AG09319 (cell line): ENCODE measurements at regions not wholly inside any gene's neighbourhood (a gene's known extent, or its start where the extent isn't known, plus 50 kb on each side); places are given as distances from the start of the nearest gene placed in this dataset.
"Not testable (repeated sequence)": the region's sequence is repeated elsewhere in the genome, so short reads cannot be mapped to it uniquely, and the experiment has no call there.

ENCODE experiments used
- DNase-seq: peaks from one replicate; pipeline ENCODE4 v3.0.0-alpha.2; 2010; ENCODE audit warnings: low read depth; ENCODE audit errors: extremely low read depth
- TF ChIP-seq, protein P1 (sequence below): IDR thresholded peaks from 2 replicates; pipeline ENCODE4 v1.5.1; 2011; ENCODE audit warnings: low read depth, mild to moderate bottlenecking, inconsistent platforms, low read length, moderate library complexity

DNA sequence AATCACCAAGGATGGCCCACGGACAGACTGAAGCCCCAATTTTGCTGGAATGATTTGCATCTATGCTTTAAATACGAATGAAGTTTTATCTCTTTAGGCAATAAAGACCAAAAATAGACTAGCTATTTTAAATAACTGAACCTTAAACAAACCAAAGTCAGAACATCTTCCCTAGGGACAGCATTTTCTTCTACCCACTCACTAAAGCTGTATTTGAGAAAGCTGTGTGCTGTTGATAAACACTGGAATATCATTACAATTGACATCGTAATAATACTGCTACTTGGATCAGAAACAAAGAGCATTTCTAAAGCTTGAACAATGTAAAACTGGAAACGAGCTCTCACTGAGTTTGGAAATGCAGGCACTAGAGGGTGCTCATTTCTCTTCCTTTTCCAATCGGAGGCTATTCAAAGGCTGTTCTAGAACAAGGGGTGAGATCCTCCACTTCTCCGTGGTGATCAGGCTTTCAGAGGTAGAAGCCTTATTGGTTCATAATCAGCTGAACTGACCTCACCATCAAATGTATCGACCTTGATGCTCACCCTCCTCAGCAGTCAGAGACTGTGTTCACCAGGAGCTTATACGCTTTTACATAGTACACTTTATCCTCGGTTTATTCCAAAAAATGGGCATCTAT lies 225.3 kb upstream of the PRSS1 start:
- TF ChIP-seq, protein P1, sequence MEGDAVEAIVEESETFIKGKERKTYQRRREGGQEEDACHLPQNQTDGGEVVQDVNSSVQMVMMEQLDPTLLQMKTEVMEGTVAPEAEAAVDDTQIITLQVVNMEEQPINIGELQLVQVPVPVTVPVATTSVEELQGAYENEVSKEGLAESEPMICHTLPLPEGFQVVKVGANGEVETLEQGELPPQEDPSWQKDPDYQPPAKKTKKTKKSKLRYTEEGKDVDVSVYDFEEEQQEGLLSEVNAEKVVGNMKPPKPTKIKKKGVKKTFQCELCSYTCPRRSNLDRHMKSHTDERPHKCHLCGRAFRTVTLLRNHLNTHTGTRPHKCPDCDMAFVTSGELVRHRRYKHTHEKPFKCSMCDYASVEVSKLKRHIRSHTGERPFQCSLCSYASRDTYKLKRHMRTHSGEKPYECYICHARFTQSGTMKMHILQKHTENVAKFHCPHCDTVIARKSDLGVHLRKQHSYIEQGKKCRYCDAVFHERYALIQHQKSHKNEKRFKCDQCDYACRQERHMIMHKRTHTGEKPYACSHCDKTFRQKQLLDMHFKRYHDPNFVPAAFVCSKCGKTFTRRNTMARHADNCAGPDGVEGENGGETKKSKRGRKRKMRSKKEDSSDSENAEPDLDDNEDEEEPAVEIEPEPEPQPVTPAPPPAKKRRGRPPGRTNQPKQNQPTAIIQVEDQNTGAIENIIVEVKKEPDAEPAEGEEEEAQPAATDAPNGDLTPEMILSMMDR: peak; percentile 27
- no peak for DNase-seq

DNA sequence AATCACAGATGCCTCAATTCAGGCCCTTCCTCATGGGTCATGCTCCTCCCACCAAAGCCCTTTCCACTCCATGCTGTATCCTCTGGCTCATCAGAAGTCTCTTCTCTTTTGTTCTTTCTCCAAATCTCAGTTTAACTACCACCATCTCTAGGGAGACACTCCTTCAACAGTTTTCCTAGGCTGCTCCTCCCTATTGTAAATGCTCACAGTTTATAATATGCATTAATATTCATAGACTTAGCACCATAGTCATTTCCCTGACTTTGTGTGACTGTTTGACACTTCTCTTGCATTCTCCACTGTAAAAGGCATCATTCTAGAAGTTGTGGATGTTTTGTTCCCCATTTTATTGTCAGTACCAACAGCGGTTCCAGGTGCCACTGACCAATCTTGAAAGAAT lies 226.5 kb upstream of the PRSS1 start:
- TF ChIP-seq, protein P1: no peak
- no peak for DNase-seq

DNA sequence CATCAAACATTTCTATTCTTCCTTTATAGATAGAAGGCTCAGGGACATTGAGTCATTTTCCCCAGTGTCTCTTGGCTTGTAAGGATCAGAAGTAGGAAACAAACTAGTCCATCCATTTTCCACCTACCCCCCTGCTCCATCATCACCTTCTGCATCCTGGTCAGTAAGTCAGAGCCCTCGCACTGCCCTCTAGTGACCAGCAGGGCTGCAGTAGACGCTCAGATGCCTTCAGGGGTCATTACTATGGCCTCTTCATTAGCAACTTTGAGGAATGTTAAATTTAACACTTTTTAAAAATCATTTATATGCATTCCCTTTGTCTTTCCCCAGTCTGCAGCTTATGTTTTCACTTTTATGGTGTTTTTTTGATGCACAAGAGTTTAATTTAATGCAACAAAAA lies 228.4 kb upstream of the PRSS1 start:
- TF ChIP-seq, protein P1: peak; percentile 42
- not testable (repeated sequence) for DNase-seq

DNA sequence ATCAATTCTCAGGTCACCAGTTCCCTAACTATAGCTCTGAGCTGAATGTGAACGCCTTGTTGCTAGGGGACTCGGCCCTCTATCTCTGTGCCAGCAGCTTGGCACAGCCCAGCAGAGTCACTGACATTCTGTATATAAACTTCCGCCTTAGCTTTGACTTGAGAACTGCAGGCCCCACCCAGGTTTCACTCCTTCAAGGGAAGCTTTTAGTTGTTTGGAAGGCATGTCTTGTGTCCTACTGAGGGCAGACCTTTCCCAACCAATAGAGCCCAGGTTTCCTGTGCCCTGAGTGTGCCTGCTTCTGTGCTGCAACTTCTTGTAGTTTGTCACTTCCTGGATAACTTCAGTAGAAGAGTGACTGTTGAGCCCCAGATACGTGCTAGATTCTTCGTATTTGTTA lies 228.8 kb upstream of the PRSS1 start:
- DNase-seq: not testable (repeated sequence)

DNA sequence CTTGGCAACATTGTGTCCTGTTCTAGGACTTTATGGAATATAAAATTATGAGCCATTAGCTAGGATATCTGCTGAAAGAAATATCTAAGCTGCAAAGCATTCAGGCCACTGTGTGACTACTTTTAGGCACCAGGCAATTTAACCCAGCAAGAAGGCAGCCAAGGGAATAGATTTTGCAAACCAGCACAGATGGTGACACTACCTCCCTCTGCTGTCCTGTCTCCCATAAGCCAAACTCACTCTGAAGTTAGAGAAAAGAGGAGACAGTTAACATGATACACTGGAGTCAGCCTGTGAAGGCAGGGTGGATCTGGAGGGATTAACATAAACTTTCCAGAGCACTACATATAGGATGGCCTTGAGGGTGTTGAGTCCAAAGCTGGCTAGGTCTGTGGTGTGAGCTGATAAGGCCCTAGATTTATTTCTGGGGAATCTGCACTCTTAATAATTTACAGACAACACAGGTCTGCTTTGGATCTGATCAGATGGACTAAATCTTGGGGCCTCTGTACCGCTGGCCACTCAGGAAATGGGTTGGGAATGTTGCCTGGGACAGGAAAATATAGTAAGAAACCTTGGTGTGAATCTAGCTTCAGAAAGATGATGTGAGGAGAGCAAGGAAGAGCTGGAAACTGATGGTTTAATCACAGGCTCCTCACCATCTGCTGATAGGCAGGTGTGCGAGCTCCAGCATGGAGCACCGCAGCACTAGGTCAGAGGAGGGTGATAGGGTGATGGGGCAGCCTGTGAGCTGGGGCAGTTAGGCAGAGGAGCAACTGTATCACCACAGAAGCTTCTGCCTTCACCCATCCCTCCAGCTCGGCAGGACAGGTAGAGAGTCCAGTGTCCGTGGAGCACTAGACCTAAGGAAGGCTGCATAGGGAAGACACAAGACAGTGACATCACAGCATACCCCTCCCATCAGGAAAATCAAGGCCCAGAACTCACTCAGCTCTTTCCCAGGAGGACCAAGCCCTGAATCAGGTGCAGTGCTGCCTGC lies 229.9 kb upstream of the PRSS1 start:
- DNase-seq: no peak
- TF ChIP-seq, protein P1: no peak

DNA sequence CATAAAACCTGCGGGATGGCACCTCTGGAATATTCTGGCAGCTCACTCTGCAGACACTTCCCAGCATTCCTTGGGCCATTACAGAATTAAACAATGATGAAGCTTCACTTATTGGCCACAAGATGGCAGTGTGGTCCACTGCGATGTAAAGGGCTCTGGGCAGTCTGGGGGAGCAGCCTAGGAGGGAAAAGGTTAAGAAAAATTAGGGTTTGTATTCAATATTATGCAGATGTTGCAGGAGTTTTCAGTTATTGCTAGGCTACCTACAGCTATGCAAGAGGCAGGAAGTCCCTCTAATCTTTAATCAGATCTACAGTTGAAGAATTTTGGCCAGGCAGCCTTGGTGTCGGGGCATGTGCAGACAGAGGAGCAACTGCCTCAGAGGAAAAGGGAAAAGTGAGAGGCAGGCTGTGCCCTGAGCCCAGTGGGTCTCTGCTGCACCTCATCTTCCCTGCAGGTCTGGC lies 233.2 kb upstream of the PRSS1 start:
- TF ChIP-seq, protein P1: peak; percentile 82
- DNase-seq: peak; percentile 50

DNA sequence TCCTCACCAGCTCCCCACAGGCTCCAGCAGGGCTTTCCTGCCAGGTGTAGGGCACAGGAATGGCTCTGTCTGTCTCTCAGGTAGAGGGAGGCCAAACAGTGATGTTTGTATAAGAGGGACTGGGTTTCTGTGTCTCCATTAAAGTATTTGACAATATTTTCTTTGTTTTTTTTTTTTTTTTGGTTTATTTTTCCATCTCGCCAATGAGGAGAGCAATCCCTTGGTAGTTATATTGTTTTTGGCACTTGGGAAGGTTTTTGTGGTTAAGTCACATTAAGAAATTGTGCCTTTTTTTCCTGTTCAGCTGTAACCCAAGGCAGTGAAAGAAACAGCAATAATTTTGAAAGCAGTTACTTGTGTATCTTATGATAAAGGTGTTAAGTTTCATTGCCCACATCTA lies 234.6 kb upstream of the PRSS1 start:
- DNase-seq: not testable (repeated sequence)

DNA sequence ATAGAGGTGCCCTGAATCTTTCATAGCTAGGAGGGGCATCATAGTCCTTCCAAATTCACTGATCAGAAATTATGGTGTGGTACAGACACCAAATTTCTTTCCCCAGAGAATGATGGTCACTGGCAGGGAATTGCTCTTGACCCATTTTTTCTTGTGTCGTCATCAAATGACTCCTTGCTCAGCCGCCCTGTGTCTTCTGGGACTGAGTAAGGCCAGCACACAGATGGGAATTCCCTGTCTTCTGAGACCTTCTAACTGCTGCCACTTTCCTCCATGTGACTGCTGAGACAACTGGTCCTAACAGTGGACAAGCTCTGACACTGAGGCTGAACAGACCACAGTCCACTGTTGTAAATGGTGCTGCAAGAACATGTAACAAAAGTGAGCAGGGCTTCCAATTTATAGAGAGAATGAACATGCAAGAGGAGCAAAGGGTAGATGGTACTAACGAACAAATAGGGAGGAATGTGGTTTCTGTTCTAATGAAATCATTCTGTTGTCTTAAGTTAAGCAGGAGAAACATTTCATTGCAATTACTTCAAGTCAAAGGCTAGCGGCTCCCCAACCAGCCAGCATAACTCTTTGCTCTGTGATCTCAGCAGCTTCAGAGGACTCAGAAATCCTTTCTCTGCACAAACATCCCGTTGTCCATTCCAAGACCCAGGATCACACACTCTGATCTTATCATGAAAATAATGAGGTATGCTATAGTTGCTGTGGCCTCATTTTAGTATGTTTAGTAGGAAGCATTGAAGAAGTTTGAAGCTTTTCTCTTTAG lies 235.9 kb upstream of the PRSS1 start:
- DNase-seq: no peak
- TF ChIP-seq, protein P1: no peak
